Progenitor cell of endocrine pancreas (in vitro differentiated cells): ENCODE measurements at regions not wholly inside any gene's neighbourhood (a gene's known extent, or its start where the extent isn't known, plus 50 kb on each side); places are given as distances from the start of the nearest gene placed in this dataset.

Source experiments
- DNase-seq: peaks from one replicate; pipeline ENCODE4 v3.0.0; 2021; ENCODE audit warnings: low spot score; ENCODE audit not compliant: unreplicated experiment
- H3K27ac Mint-ChIP-seq: 2 replicates; pipeline ENCODE4 v1.8.0; 2021; ENCODE audit warnings: mild to moderate bottlenecking, moderate library complexity, mixed read lengths
- H3K27me3 Mint-ChIP-seq: 2 replicates; pipeline ENCODE4 v1.8.0; 2021; ENCODE audit warnings: mixed read lengths
- H3K36me3 Mint-ChIP-seq: 2 replicates; pipeline ENCODE4 v1.8.0; 2022; ENCODE audit warnings: mixed read lengths; ENCODE audit not compliant: insufficient read depth
- H3K4me1 Mint-ChIP-seq: 2 replicates; pipeline ENCODE4 v1.8.0; 2021; ENCODE audit warnings: low read depth, mixed read lengths
- H3K4me3 Mint-ChIP-seq: 2 replicates; pipeline ENCODE4 v1.8.0; 2021; ENCODE audit warnings: low read depth, mild to moderate bottlenecking, moderate library complexity, mixed read lengths
- H3K9me3 Mint-ChIP-seq: 2 replicates; pipeline ENCODE4 v1.8.0; 2021; ENCODE audit warnings: low read depth, mixed read lengths
- CTCF ChIP-seq: fragments of 200-600 bp; sonication (generic); IDR thresholded peaks from one replicate; pipeline ENCODE4 v1.5.0; 2021; ENCODE audit warnings: antibody characterized with exemption, mild to moderate bottlenecking; ENCODE audit not compliant: unreplicated experiment

DNA sequence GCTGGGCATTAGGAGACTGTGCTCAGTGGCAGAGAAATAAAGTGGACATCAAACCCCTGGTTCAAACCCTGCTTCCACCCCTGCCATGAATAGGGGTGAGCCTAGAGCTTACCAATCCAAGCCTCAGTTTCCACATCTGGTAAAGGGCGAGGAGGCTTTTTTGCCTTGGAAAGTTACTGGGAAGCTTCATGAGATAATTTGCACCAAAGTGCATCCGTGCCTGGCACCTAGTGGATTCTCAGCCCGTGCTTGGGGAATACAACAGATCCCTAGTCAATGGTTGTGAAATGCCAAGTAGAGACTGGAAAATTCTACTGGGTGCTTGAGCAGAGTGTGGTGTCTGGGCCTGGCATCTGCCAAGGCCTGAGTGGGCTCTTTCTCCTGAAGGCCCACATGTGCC is 158.7 kb upstream of the ZMIZ1 start:
- no peaks in the 10 kb centered on the region for H3K9me3 Mint-ChIP-seq
- no peak for TF ChIP-seq CTCF
- H3K4me1 Mint-ChIP-seq = peaks cover 12% of the 10 kb centered on the region
- H3K4me3 Mint-ChIP-seq = no peak overlapping the region
- no peak overlapping the region for H3K27ac Mint-ChIP-seq
- H3K27me3 Mint-ChIP-seq = peaks cover 35% of the 10 kb centered on the region
- no peak for DNase-seq
- H3K36me3 Mint-ChIP-seq = no peaks in the 10 kb centered on the region

DNA sequence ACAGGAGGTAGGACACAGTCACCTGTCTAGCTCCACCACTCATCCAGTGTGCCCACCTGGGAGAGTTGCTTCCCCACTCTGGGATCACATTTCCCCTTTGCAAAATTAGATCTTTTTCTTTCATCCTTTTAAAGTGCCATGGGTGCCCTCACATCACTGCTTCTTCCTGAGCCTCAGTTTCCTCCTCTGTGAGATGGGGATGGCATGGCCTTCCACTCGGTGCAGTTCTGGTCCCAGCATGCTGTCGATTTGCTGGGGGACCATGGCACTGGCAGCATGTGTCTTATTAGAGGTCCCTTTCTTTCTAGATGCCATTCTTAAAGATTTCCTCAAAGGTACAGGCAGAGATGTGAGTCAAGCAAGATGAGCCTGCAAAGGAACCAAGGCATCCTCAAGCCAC is 158.3 kb upstream of the ZMIZ1 start:
- Mint-ChIP-seq H3K4me3 (no peak overlapping the region), H3K4me1 (peaks cover 12% of the 10 kb centered on the region), H3K27me3 (peaks cover 34% of the 10 kb centered on the region), H3K27ac (no peak overlapping the region), H3K9me3 (no peaks in the 10 kb centered on the region), H3K36me3 (no peaks in the 10 kb centered on the region)
- no peak for DNase-seq
- TF ChIP-seq CTCF = no peak

- H3K4me1 Mint-ChIP-seq = peaks cover 12% of the 10 kb centered on the region
- no peak for TF ChIP-seq CTCF
- no peaks in the 10 kb centered on the region for H3K36me3 Mint-ChIP-seq
- no peak overlapping the region for H3K4me3 Mint-ChIP-seq
- peaks cover 34% of the 10 kb centered on the region for H3K27me3 Mint-ChIP-seq
- H3K9me3 Mint-ChIP-seq = no peaks in the 10 kb centered on the region
- H3K27ac Mint-ChIP-seq = no peak overlapping the region
- no peak for DNase-seq
Measured at GRCh38 chr10:78910886-78911285, 157.9 kb upstream of the ZMIZ1 start.

- DNase-seq = no peak
- Mint-ChIP-seq H3K4me3 (no peak overlapping the region), H3K27ac (no peak overlapping the region), H3K4me1 (peaks cover 14% of the 10 kb centered on the region), H3K9me3 (no peaks in the 10 kb centered on the region), H3K36me3 (no peaks in the 10 kb centered on the region), H3K27me3 (peaks cover 34% of the 10 kb centered on the region)
- TF ChIP-seq CTCF = no peak
Measured at GRCh38 chr10:78911533-78912340, 157.0 kb upstream of the ZMIZ1 start.

- no peak for TF ChIP-seq CTCF
- Mint-ChIP-seq H3K9me3 (no peaks in the 10 kb centered on the region), H3K36me3 (no peaks in the 10 kb centered on the region), H3K4me3 (no peak overlapping the region), H3K27me3 (peaks cover 31% of the 10 kb centered on the region), H3K4me1 (peaks cover 14% of the 10 kb centered on the region), H3K27ac (no peak overlapping the region)
- DNase-seq = no peak
Measured at GRCh38 chr10:78912361-78913218, 156.2 kb upstream of the ZMIZ1 start.
